A673 (cell line): ENCODE measurements at regions not wholly inside any gene's neighbourhood (a gene's known extent, or its start where the extent isn't known, plus 50 kb on each side); places are given as distances from the start of the nearest gene placed in this dataset.

Experiments
- BruUV-seq: library from RNA; stranded (reverse); fragments of 400-500 nt; replicated peaks from 2 replicates; lab custom pipeline; 2021; lab: Mats Ljungman, UMichigan
- CTCF ChIA-PET: fragments of 300-600 bp; sonication (Branson Sonifier 250); formaldehyde crosslinking; loops from one replicate; lab custom pipeline; 2022; ENCODE audit warnings: antibody characterized with exemption; lab: Charles Lee
- POLR2A ChIA-PET: fragments of 300-600 bp; sonication (Branson Sonifier 250); formaldehyde crosslinking; loops from one replicate; lab custom pipeline; 2022; ENCODE audit warnings: antibody characterized with exemption; ENCODE audit not compliant: low non-redundant PET; lab: Charles Lee
- DNase-seq: peaks from one replicate; pipeline ENCODE4 v3.0.0-alpha.2; 2015; ENCODE audit warnings: low spot score
- H3K27ac ChIP-seq: fragments of 200-600 bp; sonication (generic); 2 replicates; pipeline ENCODE4 v1.5.1; 2016; ENCODE audit warnings: mixed run types, low read depth, mild to moderate bottlenecking, mixed read lengths, antibody characterized with exemption, low read length; ENCODE audit not compliant: poor library complexity, severe bottlenecking
- H3K27me3 ChIP-seq: fragments of 200-600 bp; sonication (generic); replicated peaks from 2 replicates; pipeline ENCODE4 v1.6.1; 2017; ENCODE audit warnings: mixed run types, low read depth, mild to moderate bottlenecking, mixed read lengths, antibody characterized with exemption, low read length; ENCODE audit not compliant: insufficient read depth, poor library complexity
- H3K36me3 ChIP-seq: fragments of 200-600 bp; sonication (generic); 2 replicates; pipeline ENCODE4 v1.6.1; 2016; ENCODE audit warnings: mixed run types, mild to moderate bottlenecking, mixed read lengths, antibody characterized with exemption, low read length; ENCODE audit not compliant: insufficient read depth, poor library complexity, severe bottlenecking
- H3K4me1 ChIP-seq: fragments of 200-600 bp; sonication (generic); 2 replicates; pipeline ENCODE4 v1.6.1; 2017; ENCODE audit warnings: mixed run types, mild to moderate bottlenecking, mixed read lengths, antibody characterized with exemption, low read length; ENCODE audit not compliant: insufficient read depth, poor library complexity, severe bottlenecking
- H3K4me3 ChIP-seq: fragments of 200-600 bp; sonication (generic); 2 replicates; pipeline ENCODE4 v1.5.1; 2016; ENCODE audit warnings: low read depth, mixed run types, mild to moderate bottlenecking, mixed read lengths, low read length; ENCODE audit not compliant: poor library complexity, severe bottlenecking
- H3K9me3 ChIP-seq: fragments of 200-600 bp; sonication (generic); 2 replicates; pipeline ENCODE4 v1.6.1; 2016; ENCODE audit warnings: mixed run types, low read depth, mild to moderate bottlenecking, mixed read lengths, antibody characterized with exemption, low read length; ENCODE audit not compliant: poor library complexity, severe bottlenecking
- CTCF ChIP-seq: fragments of 300-800, 200-600 bp; sonication (generic); conservative IDR thresholded peaks from 2 replicates; pipeline ENCODE4 v1.5.1; 2017; ENCODE audit warnings: low read depth, mild to moderate bottlenecking, antibody characterized with exemption, low read length, moderate library complexity, mixed read lengths
- EZH2 ChIP-seq: fragments of 200-600 bp; sonication (generic); IDR thresholded peaks from 2 replicates; pipeline ENCODE4 v1.6.1; 2017; ENCODE audit warnings: borderline replicate concordance, low read depth, mild to moderate bottlenecking, mixed read lengths, antibody characterized with exemption, low read length; ENCODE audit not compliant: poor library complexity, severe bottlenecking
- intact Hi-C: fragments of 100-400 bp; cut with micrococcal nuclease; formaldehyde crosslinking; loops from one replicate; pipeline ENCODE4 v1.10.0; 2022; ENCODE audit not compliant: unreplicated experiment

GRCh38 chr2:219893541-219893940 is 266.1 kb downstream of the SLC4A3 start:
- POLR2A ChIA-PET: no interaction called here
- Histone ChIP-seq H3K9me3 (no peaks in the 10 kb centered on the region), H3K4me1 (no peaks in the 10 kb centered on the region), H3K27me3 (no peaks in the 10 kb centered on the region), H3K27ac (no peak overlapping the region), H3K4me3 (no peak overlapping the region), H3K36me3 (no peaks in the 10 kb centered on the region)
- DNase-seq: no peak
- no peak for TF ChIP-seq EZH2
- TF ChIP-seq CTCF: no peak
- intact Hi-C loops: no loop called here
- BruUV-seq: no TSS peak
- CTCF ChIA-PET: no interaction called here

GRCh38 chr2:219897456-219897855 is 270.0 kb downstream of the SLC4A3 start:
- Histone ChIP-seq H3K9me3 (no peaks in the 10 kb centered on the region), H3K4me1 (no peaks in the 10 kb centered on the region), H3K27ac (no peak overlapping the region), H3K36me3 (no peaks in the 10 kb centered on the region), H3K27me3 (no peaks in the 10 kb centered on the region), H3K4me3 (no peak overlapping the region)
- BruUV-seq: no TSS peak
- no peak for DNase-seq
- TF ChIP-seq CTCF: no peak
- TF ChIP-seq EZH2: no peak
- intact Hi-C loops: no loop called here
- POLR2A ChIA-PET: no interaction called here
- CTCF ChIA-PET: no interaction called here

DNA sequence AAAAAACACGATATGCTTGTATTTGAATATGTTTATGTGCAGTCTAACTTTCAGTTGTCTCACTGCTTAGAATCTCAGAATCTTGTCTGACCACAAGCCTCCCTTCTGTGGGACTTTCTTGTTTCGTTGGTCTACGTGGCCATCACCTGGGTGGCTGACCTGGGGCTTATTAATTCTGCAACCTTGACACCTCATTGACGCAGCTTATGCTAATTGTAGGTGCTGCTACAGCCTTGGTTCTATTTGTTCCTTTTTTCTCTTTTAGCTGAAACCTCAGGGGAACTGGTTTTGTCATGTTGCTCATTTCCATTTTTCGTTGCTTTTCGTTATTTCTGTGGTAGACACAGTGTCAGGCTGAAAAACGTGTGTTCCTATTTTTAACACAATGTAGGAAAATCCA is 273.7 kb downstream of the SLC4A3 start:
- DNase-seq: no peak
- no peak for TF ChIP-seq EZH2
- no peak for TF ChIP-seq CTCF
- no TSS peak for BruUV-seq
- Histone ChIP-seq H3K4me3 (no peak overlapping the region), H3K4me1 (no peaks in the 10 kb centered on the region), H3K27me3 (no peaks in the 10 kb centered on the region), H3K36me3 (no peaks in the 10 kb centered on the region), H3K9me3 (no peaks in the 10 kb centered on the region), H3K27ac (no peak overlapping the region)
- intact Hi-C loops: no loop called here
- POLR2A ChIA-PET: no interaction called here
- CTCF ChIA-PET: no interaction called here
